RWPE2 (cell line): ENCODE measurements at regions not wholly inside any gene's neighbourhood (a gene's known extent, or its start where the extent isn't known, plus 50 kb on each side); places are given as distances from the start of the nearest gene placed in this dataset.

Experiments used
- ATAC-seq: fragments of 200-7000 bp; cut with Tn5 transposase; 3 replicates; pipeline ENCODE4 v1.9.1; 2021; ENCODE audit warnings: low read depth
- DNase-seq: peaks from one replicate; pipeline ENCODE4 v3.0.0-alpha.2; 2020; ENCODE audit warnings: low spot score
- H3K27ac ChIP-seq: fragments of 450-650 bp; 2 replicates; pipeline ENCODE4 v1.5.1; 2017; ENCODE audit warnings: mild to moderate bottlenecking; ENCODE audit not compliant: poor library complexity, severe bottlenecking
- H3K27me3 ChIP-seq: fragments of 250-450 bp; sonication (Bioruptor Pico); 2 replicates; pipeline ENCODE4 v1.5.1; 2021; ENCODE audit warnings: mild to moderate bottlenecking, moderate library complexity; ENCODE audit not compliant: insufficient read depth, poor library complexity, severe bottlenecking
- H3K36me3 ChIP-seq: fragments of 250-450 bp; sonication (Bioruptor Pico); 2 replicates; pipeline ENCODE4 v1.5.1; 2020; ENCODE audit warnings: low read depth, mild to moderate bottlenecking, moderate library complexity
- H3K4me1 ChIP-seq: fragments of 250-450 bp; sonication (Bioruptor Pico); 2 replicates; pipeline ENCODE4 v1.5.1; 2021; ENCODE audit warnings: mild to moderate bottlenecking, moderate library complexity; ENCODE audit not compliant: insufficient read depth, poor library complexity, severe bottlenecking
- H3K4me3 ChIP-seq: fragments of 250-450 bp; sonication (Bioruptor Pico); 2 replicates; pipeline ENCODE4 v1.5.1; 2021; ENCODE audit warnings: mild to moderate bottlenecking, moderate library complexity; ENCODE audit not compliant: severe bottlenecking
- H3K9me3 ChIP-seq: fragments of 250-450 bp; sonication (Bioruptor Pico); 2 replicates; pipeline ENCODE4 v1.5.1; 2021; ENCODE audit warnings: mild to moderate bottlenecking, moderate library complexity; ENCODE audit not compliant: severe bottlenecking
- TF ChIP-seq, protein P1 (sequence below): fragments of 450-650 bp; IDR thresholded peaks from one replicate; pipeline ENCODE4 v1.5.1; 2017; ENCODE audit warnings: mild to moderate bottlenecking, moderate library complexity; ENCODE audit not compliant: poor library complexity, severe bottlenecking

DNA sequence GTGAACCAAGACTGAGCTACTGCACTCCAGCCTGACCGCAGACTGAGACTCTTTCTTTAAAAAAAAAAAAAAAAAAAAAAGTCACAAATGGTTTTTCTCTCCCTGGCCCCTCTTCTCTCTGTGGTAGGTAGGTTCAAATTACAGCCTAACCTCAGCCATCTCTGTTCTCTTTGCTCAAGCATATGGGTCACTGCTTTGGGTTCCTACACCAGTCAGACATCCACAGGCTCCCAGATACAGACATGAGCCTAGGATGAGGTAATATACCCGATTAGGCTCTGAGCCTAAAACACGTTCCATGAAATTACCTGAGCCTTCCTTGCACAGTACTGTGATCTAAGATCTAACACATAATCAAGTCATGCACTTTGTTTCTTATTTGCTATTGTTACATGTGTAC, 90.5 kb upstream of the JAK1 start:
- H3K27ac ChIP-seq = no peak overlapping the region
- no peaks in the 10 kb centered on the region for H3K36me3 ChIP-seq
- ATAC-seq (no peak), DNase-seq (no peak)
- H3K27me3 ChIP-seq = no peaks in the 10 kb centered on the region
- no peaks in the 10 kb centered on the region for H3K9me3 ChIP-seq
- TF ChIP-seq, protein P1, sequence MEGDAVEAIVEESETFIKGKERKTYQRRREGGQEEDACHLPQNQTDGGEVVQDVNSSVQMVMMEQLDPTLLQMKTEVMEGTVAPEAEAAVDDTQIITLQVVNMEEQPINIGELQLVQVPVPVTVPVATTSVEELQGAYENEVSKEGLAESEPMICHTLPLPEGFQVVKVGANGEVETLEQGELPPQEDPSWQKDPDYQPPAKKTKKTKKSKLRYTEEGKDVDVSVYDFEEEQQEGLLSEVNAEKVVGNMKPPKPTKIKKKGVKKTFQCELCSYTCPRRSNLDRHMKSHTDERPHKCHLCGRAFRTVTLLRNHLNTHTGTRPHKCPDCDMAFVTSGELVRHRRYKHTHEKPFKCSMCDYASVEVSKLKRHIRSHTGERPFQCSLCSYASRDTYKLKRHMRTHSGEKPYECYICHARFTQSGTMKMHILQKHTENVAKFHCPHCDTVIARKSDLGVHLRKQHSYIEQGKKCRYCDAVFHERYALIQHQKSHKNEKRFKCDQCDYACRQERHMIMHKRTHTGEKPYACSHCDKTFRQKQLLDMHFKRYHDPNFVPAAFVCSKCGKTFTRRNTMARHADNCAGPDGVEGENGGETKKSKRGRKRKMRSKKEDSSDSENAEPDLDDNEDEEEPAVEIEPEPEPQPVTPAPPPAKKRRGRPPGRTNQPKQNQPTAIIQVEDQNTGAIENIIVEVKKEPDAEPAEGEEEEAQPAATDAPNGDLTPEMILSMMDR = no peak
- H3K4me3 ChIP-seq = no peak overlapping the region
- H3K4me1 ChIP-seq = no peaks in the 10 kb centered on the region

DNA sequence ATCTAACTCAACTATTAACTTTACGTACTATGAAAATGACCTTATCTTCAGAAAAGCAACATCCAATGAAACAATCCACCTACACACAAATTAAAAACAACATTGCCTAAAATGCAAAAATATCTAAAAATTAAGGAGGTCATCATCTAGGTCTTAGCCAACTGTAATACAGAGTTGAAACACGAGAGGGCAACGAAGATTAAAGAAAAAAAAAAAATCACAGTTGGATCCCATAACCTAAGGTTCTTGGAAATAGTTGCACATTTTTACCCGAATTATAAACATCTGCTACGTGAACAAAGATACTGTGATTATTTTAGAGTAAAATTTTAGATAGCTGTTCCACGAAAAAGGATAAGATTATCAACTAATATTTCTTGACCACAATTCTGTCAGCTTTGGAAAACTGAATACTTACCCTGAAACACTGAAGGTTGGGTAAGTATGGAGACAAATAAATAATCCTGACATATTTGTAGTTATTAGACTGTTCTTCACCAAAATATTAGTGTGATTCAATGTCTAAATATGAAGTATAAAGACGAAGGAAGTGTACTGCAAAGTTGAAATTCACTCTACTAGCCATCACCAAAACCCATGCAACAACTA, 88.0 kb upstream of the AK4 start:
- TF ChIP-seq, protein P1 = peak; percentile 83
- H3K27me3 ChIP-seq = no peaks in the 10 kb centered on the region
- no peaks in the 10 kb centered on the region for H3K36me3 ChIP-seq
- H3K9me3 ChIP-seq = no peaks in the 10 kb centered on the region
- DNase-seq (no peak), ATAC-seq (no peak)
- no peaks in the 10 kb centered on the region for H3K4me1 ChIP-seq
- no peak overlapping the region for H3K4me3 ChIP-seq
- H3K27ac ChIP-seq = no peak overlapping the region

DNA sequence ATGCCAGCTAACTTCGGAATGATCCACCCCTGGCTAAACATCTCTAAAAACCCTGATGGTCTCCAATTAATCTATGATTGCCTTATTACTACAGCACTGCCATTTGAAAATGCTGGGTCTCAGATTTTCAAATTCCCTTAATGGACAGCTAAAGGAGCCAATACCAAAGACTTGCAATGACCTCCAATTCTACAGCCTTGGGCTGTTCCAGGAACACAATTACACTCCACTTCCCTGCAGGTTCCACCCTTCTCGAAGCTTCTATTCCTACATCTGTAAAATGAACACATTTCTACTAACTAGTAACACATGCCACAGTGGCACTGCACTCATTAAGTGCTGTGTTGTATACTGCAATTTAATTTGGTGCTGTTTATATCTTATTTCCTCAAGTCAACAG, 85.7 kb upstream of the AK4 start:
- H3K27ac ChIP-seq = no peak overlapping the region
- ATAC-seq = no peak
- H3K27me3 ChIP-seq = no peaks in the 10 kb centered on the region
- H3K4me1 ChIP-seq = no peaks in the 10 kb centered on the region
- H3K9me3 ChIP-seq = no peaks in the 10 kb centered on the region
- no peaks in the 10 kb centered on the region for H3K36me3 ChIP-seq
- TF ChIP-seq, protein P1 = no peak
- no peak for DNase-seq
- H3K4me3 ChIP-seq = no peak overlapping the region

DNA sequence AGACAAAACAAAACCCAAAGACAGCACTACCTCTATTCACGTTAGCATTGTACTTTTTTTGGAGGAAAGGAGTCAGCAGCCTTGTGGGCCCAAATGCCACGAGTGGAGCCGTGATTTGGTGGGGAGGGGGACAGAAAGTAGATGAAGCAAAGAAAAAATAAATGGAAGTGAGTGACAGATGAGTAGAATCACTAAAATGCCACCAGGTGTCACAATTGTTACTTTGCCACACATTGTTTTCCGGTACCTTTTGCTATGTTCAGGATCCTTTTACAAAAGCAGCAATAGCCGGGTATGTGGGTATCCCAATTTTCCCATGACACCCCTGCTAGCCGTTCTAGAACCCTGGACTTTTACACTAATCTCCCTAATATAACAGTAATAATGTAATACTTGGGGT, 85.0 kb upstream of the AK4 start:
- ATAC-seq = no peak
- H3K27ac ChIP-seq = no peak overlapping the region
- no peaks in the 10 kb centered on the region for H3K27me3 ChIP-seq
- H3K4me3 ChIP-seq = no peak overlapping the region
- no peak for DNase-seq
- TF ChIP-seq, protein P1 = peak; percentile 60
- H3K36me3 ChIP-seq = no peaks in the 10 kb centered on the region
- no peaks in the 10 kb centered on the region for H3K9me3 ChIP-seq
- no peaks in the 10 kb centered on the region for H3K4me1 ChIP-seq

DNA sequence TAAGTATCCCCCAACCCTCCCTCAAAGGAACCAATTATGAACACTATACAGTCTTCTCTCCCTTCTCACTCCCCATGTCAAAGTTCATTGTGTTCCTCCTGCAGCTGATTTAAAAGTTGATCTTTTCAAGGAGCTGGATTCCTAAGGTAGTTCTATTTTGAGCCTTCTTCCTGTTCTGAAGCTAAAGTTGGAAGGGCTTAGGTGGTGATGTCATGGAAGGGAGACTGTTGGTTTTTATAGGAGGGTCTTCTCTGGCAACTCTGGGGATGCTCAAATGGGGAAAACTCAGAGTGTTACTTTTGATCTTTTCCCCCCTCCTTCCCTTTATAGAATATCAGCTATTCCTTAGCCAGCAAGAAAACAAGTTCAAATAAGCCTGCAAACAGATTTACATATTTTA, 83.0 kb upstream of the AK4 start:
- H3K36me3 ChIP-seq = no peaks in the 10 kb centered on the region
- no peaks in the 10 kb centered on the region for H3K9me3 ChIP-seq
- no peak overlapping the region for H3K27ac ChIP-seq
- H3K4me1 ChIP-seq = no peaks in the 10 kb centered on the region
- TF ChIP-seq, protein P1 = no peak
- H3K27me3 ChIP-seq = no peaks in the 10 kb centered on the region
- no peak for DNase-seq
- no peak overlapping the region for H3K4me3 ChIP-seq
- ATAC-seq = no peak
